ENCODE measurements at regions not wholly inside any gene's neighbourhood (a gene's known extent, or its start where the extent isn't known, plus 50 kb on each side); places are given as distances from the start of the nearest gene placed in this dataset.

- DNase-seq (ENCODE audit: low read depth in 2 of 2): no peak
Observed at GRCh38 chr2:155404433-155405002, 706.0 kb downstream of the KCNJ3 start.

GRCh38 chr2:155393406-155393805 lies 694.9 kb downstream of the KCNJ3 start:
- no peak for DNase-seq (ENCODE audit: low read depth in 2 of 2)

- DNase-seq (ENCODE audit: low read depth in 2 of 2): no peak
Observed at GRCh38 chr2:155391613-155392130, 693.2 kb downstream of the KCNJ3 start.

GRCh38 chr2:155389224-155389623 lies 690.7 kb downstream of the KCNJ3 start:
- DNase-seq (ENCODE audit: low read depth in 2 of 2): no peak

- DNase-seq (ENCODE audit: low read depth in 2 of 2): no peak
Observed at GRCh38 chr2:155384555-155385123, 686.1 kb downstream of the KCNJ3 start.

GRCh38 chr2:155382776-155383175 lies 684.3 kb downstream of the KCNJ3 start:
- no peak for DNase-seq (ENCODE audit: low read depth in 2 of 2)

GRCh38 chr2:155381436-155381835 lies 682.9 kb downstream of the KCNJ3 start:
- no peak for DNase-seq (ENCODE audit: low read depth in 2 of 2)

- DNase-seq (ENCODE audit: low read depth in 2 of 2): no peak
Observed at GRCh38 chr2:155379494-155379893, 681.0 kb downstream of the KCNJ3 start.

GRCh38 chr2:155377931-155378444 lies 679.5 kb downstream of the KCNJ3 start:
- no peak for DNase-seq (ENCODE audit: low read depth in 2 of 2)

- DNase-seq (ENCODE audit: low read depth in 2 of 2): no peak
Observed at GRCh38 chr2:155377266-155377680, 678.8 kb downstream of the KCNJ3 start.

GRCh38 chr2:155372969-155373368 lies 674.5 kb downstream of the KCNJ3 start:
- DNase-seq (ENCODE audit: low read depth in 2 of 2): no peak

- DNase-seq (ENCODE audit: low read depth in 2 of 2): no peak
Observed at GRCh38 chr2:155368934-155369333, 670.4 kb downstream of the KCNJ3 start.

- no peak for DNase-seq (ENCODE audit: low read depth in 2 of 2)
Observed at GRCh38 chr2:155364766-155365165, 666.3 kb downstream of the KCNJ3 start.

- DNase-seq (ENCODE audit: low read depth in 2 of 2): no peak
Observed at GRCh38 chr2:155363349-155363888, 664.9 kb downstream of the KCNJ3 start.

- DNase-seq (ENCODE audit: low read depth in 2 of 2): no peak
Observed at GRCh38 chr2:155357172-155357571, 658.7 kb downstream of the KCNJ3 start.

GRCh38 chr2:155356250-155356649 lies 657.8 kb downstream of the KCNJ3 start:
- no peak for DNase-seq (ENCODE audit: low read depth in 2 of 2)

- DNase-seq (ENCODE audit: low read depth in 2 of 2): no peak
Observed at GRCh38 chr2:155350783-155351580, 652.5 kb downstream of the KCNJ3 start.

GRCh38 chr2:155332016-155332415 lies 633.5 kb downstream of the KCNJ3 start:
- no peak for DNase-seq (ENCODE audit: low read depth in 2 of 2)

- DNase-seq (ENCODE audit: low read depth in 2 of 2): no peak
Observed at GRCh38 chr2:155320236-155320635, 621.7 kb downstream of the KCNJ3 start.

GRCh38 chr2:155318710-155319109 lies 620.2 kb downstream of the KCNJ3 start:
- DNase-seq (ENCODE audit: low read depth in 2 of 2): no peak

- no peak for DNase-seq (ENCODE audit: low read depth in 2 of 2)
Observed at GRCh38 chr2:155315768-155316167, 617.3 kb downstream of the KCNJ3 start.

- no peak for DNase-seq (ENCODE audit: low read depth in 2 of 2)
Observed at GRCh38 chr2:155310589-155310988, 612.1 kb downstream of the KCNJ3 start.

All from stimulated activated CD4-positive, alpha-beta T cell treated with anti-CD3 and anti-CD28 coated beads, Interleukin-15, amount 100 ng/mL, for 48 hours (primary cell).